NOMO-1 treated with DMSO at 0.1 percent for 48 hours (cell line): ENCODE measurements at regions not wholly inside any gene's neighbourhood (a gene's known extent, or its start where the extent isn't known, plus 50 kb on each side); places are given as distances from the start of the nearest gene placed in this dataset.
A peak's percentile ranks its signal among the peaks of the same experiment; 100 is the strongest.

ENCODE experiments used
- DNase-seq: peaks from one replicate; lab custom pipeline; 2025; ENCODE audit not compliant: unreplicated experiment; lab: John Stamatoyannopoulos, UW

DNA sequence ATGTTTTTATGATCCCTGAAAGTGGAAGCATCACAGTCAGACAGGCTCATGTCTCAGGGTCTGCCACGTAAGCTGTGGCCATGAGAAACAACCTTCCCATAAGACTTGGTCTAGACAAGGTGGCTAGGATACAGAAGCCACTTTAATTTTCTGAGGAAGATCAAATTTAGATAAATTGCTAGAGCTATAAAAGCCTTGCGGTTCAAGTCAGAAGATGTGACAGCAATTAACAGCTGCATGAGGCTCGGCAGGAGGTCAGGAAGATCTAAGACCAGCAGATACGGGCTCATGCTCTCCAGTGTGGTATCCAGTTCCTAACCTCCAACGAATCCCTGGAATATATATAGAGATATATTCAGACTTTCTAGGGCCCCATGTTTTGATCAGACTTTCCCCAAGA, 577.1 kb downstream of the PLPP3 start:
- DNase-seq, result no peak

DNA sequence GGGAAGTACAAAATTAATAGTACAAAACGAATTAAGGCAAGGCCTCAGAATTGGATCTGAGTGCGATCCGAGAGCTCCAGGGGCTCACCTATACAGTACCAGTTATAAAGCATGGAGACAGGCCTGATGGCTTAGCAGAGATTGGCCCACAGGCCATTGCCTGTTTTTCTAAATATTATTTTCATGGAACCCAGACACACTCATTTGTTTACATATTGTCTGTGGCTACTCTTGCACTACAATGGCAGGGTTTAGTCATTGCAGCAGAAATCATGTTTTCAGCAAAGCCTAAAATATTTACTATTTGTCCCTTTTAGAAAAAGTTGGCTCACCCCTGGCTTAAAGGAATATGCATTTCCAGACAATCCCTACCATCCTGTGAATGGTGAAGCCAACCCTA, 578.9 kb downstream of the PLPP3 start:
- DNase-seq, result no peak

DNA sequence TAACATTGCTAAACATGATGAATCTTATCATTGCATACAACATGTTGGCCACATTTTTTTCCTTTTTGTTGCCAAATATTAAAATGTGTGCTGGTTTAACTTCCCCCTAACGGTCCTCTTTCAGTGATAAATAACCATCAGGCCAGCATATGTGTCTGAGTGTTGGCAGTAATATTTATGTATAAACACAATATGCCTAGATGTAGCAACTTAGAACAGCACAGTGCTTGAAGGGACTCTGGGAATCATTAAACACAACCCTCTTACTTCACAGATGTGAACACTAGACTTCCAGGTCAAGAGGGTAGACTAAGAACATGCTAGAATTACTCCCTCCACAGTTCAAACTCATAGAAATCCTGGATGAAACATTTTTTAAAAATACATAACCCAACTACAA, 581.8 kb downstream of the PLPP3 start:
- DNase-seq, result no peak

- DNase-seq, result no peak
These were observed 585.6 kb downstream of the PLPP3 start for GRCh38 chr1:55993646-55994318.

DNA sequence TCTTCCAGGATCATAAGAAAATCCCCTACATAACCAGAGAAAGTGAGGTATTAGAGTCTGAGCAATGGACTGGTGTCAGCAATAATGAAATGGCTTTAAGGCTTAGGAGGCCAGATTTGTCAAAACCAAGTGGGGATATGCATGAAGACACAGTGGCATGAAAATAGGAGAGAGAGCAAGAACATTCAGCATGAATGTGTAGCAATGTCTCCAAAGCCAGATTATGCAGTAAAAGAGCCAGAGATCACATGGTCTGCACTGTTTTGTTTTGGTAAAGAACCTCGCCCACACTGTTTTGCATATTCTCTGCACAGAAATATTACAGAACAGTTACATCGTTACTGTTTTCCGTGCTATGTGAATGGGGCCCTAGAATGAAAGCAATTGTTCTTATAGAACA, 589.4 kb downstream of the PLPP3 start:
- no peak for DNase-seq

- no peak for DNase-seq
These were observed 590.4 kb downstream of the PLPP3 start for GRCh38 chr1:55988963-55989452.

DNA sequence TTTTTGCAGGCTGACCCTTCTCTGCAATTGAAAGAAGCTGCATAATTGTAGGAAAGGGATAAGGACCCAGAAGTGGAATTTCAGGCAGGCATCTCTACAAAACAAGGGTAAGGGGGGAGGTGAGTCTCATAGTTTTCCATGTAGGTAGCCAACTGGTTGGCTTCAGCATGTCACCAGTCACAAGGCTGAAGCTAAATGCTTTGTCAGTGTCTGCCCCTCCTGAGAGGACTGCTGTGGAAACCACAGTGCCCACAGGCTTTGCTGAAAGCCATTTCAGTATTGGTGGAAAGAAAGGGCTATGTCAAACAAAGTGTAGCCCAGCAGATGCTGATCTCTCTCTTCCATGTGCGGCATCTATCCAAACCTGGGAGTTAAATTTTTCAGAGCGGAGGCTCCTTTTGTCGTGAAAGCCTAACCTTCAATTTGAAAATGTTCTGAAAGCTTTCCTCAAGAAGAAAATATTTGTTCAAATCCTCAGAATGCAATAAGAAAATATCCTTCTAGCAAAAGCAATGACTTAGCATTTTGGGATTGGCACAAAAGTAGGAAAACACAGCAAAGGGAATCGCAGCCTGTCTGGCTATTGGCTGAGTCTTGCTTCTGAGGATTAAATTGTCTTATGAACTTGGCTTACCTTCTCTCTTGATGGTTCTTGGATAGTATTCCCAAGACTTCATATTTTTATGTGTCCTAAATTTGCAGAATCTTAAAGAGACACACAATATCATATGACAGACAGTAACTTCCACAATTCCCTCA, 591.7 kb downstream of the PLPP3 start:
- DNase-seq, result no peak

DNA sequence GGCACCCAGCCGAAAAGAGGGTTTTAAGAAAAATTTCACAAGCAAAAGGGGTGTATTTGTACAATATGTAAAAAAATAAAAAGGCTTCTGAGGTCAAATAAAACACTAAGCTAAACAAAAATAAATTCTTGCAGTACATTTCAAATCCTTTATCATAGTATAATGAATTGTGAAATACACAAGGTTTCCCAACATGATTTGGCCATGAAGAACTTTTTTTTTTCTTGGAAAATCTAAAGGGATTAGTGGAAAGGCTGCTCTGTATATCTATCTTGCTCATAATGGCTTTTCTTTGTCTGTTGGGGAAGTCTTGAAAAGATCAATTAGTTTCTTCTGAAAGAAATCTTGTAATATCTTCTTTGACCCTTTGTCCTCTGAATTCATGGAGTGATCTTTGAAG, 593.4 kb downstream of the PLPP3 start:
- DNase-seq, result no peak

- no peak for DNase-seq
These were observed 598.2 kb downstream of the PLPP3 start for GRCh38 chr1:55981010-55981650.

- no peak for DNase-seq
These were observed 598.8 kb downstream of the PLPP3 start for GRCh38 chr1:55980582-55980981.

GRCh38 chr1:55974714-55975441, 604.5 kb downstream of the PLPP3 start:
- no peak for DNase-seq

DNA sequence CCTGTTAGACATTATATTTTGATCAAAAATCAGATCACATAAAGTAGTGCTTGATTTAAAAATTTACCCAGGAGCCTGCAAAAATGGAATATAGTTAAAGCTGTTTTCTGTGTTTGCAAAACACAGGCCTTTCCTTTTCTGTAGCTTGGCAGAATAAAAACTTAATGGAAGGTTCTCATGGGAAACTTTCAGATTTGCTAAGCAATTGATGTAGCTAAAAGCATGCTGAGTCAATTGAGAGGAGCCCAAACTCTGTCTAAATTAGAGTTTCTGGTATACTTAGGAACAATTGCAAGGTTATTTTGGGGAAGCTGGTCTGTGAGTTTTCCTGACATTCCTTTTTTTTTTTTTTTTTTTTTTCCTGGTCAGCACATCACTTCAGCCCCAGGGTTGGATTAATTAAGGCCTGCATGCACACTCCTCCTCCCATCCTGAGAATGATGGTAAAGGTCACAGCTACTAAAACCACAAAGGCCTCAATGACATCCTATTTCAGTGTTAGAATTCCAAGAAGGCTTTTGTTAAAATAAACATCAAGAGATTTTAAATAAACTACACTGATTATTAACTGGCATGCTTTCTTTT, 608.7 kb downstream of the PLPP3 start:
- no peak for DNase-seq

DNA sequence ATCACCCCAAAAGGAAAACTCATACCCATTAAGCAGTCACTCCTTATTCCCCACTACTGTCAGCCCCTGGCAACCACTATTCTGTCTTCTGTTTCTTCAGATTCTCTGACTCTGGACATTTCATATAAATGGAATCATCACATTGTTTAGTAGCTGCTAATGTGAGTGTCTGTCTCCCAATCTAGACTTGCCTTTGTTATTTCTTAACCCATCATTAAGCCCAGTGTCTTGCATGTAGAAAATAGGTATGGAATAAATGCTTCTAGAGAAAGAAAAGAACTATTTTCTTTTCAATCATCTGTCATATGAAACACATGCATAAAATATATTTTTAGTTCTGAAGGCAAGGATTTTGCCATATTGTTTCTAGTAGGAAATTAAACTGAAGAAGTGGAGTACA, 610.0 kb downstream of the PLPP3 start:
- DNase-seq, result no peak

GRCh38 chr1:55968661-55969060, 610.7 kb downstream of the PLPP3 start:
- DNase-seq, result no peak

- DNase-seq, result no peak
These were observed 613.3 kb downstream of the PLPP3 start for GRCh38 chr1:55965981-55966461.

DNA sequence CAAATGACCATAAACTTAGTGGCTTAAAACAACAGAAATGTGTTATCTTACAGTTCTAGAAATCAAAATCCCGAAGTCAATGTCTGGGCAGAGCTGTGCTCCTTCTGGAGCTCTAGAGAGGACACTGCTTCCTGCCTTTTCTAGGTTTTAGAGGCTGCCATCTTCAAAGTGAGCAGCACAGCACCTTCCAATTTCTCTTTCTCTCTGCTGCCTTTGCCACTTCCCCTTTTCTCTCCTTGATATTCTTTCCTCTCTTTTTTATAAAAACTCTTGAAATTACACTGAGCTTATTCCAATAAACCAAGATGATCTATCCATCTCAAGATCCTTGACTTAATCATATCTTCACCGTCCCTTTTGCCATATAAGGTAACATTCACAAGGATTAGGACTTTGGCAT, 616.9 kb downstream of the PLPP3 start:
- peak; percentile 2 for DNase-seq

DNA sequence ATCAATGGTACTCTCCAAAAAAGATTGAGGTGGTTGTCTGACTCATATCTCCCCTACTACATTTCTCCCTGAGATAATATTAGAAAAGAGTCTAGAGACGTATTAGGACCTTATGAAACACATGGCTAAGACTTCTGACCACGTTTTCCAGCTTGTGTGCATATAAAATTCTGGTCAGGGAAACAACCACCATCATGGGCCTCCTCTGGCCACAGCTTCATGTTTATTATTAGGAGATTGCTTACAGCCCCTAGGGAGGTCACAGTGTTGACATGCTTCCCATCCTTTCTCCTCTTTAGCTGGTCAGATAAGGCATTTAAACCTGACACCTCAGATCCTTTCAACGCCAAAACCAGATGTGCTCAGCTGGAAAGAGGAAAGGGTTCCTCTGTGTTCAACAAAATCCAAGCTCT, 620.2 kb downstream of the PLPP3 start:
- DNase-seq, result no peak

DNA sequence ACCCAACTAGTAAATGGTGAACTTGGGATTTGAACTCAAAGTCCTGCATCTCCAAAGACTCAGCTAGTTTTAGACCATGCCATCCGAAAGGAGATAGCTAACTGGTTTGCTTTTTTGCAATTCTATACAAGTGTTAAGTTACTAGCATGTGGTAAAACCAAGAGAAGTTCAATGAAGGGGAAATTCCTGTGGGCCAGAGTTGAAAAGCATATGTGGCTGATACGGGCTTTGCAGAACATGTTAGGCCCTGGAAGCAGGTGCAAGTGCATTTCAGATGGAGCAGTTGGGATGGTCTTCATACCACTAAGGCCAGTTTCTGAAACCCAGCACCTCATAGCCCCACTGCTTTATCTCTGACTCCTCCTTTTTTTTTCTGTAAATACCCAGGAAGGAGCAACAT, 620.9 kb downstream of the PLPP3 start:
- no peak for DNase-seq

DNA sequence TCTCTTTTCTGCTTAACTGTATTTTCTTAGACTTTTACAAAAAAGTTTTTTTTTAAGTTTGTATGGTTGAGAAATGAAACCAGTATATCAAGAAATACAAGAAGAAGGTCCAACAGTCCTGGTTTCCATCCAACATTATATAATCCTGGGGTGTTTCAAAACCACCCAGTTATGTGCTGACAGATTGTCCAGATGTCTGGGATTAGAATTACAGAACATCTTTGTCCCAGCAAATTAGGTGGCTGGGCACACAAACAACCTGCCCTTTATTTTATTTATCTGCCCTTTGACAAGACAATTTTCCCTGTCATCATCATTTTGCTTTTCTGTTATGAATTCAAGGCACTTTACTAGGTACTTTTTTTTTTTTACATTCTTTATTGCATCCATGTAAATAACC, 622.1 kb downstream of the PLPP3 start:
- no peak for DNase-seq

- no peak for DNase-seq
These were observed 624.2 kb downstream of the PLPP3 start for GRCh38 chr1:55955016-55955621.

DNA sequence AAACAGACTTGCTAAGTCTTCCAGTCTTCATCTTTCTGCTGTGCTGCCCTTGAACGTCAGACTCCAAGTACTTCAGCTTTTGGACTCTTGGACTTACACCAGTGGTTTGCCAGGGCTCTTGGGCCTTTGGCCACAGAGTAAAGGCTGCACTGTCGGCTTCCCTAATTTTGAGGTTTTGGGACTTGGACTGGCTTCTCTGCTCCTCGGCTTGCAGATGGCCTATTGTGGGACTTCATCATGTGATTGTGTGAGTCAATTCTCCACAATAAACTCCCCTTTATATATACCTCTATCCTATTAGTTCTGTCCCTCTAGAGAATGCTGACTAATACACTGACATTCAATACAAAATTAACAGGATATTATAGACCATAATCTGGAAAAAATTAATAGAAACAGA, 628.1 kb downstream of the PLPP3 start:
- DNase-seq, result no peak
